ENCODE measurements at regions not wholly inside any gene's neighbourhood (a gene's known extent, or its start where the extent isn't known, plus 50 kb on each side); places are given as distances from the start of the nearest gene placed in this dataset.

- peaks cover 3% of the 10 kb centered on the region for H3K27me3 Mint-ChIP-seq (ENCODE audit: low read depth)
- H3K9me3 Mint-ChIP-seq (ENCODE audit: low read depth): no peaks in the 10 kb centered on the region
- peaks cover 10% of the 10 kb centered on the region for H3K4me1 Mint-ChIP-seq (ENCODE audit: low read depth)
- peak overlapping the region; percentile 36 for H3K27ac Mint-ChIP-seq (ENCODE audit: unreplicated experiment)
- no peaks in the 10 kb centered on the region for H3K36me3 Mint-ChIP-seq (ENCODE audit: low read depth)
- TF ChIP-seq CTCF (IDR thresholded peaks at IDR 0.05): no peak
- no peak for DNase-seq (ENCODE audit: low spot score)
- no peak overlapping the region for H3K4me3 Mint-ChIP-seq (ENCODE audit: unreplicated experiment)
Observed at GRCh38 chr11:45079075-45079444, 67.4 kb upstream of the PRDM11 start.

GRCh38 chr11:45079567-45079942 lies 66.9 kb upstream of the PRDM11 start:
- DNase-seq (ENCODE audit: low spot score): no peak
- TF ChIP-seq CTCF (IDR thresholded peaks at IDR 0.05): no peak
- H3K36me3 Mint-ChIP-seq (ENCODE audit: low read depth): no peaks in the 10 kb centered on the region
- H3K4me1 Mint-ChIP-seq (ENCODE audit: low read depth): peaks cover 10% of the 10 kb centered on the region
- no peak overlapping the region for H3K27ac Mint-ChIP-seq (ENCODE audit: unreplicated experiment)
- H3K9me3 Mint-ChIP-seq (ENCODE audit: low read depth): no peaks in the 10 kb centered on the region
- no peak overlapping the region for H3K4me3 Mint-ChIP-seq (ENCODE audit: unreplicated experiment)
- peaks cover 3% of the 10 kb centered on the region for H3K27me3 Mint-ChIP-seq (ENCODE audit: low read depth)

- DNase-seq (ENCODE audit: low spot score): no peak
- Mint-ChIP-seq H3K4me1 (ENCODE audit: low read depth) (peaks cover 10% of the 10 kb centered on the region), H3K9me3 (ENCODE audit: low read depth) (no peaks in the 10 kb centered on the region), H3K36me3 (ENCODE audit: low read depth) (no peaks in the 10 kb centered on the region), H3K27ac (ENCODE audit: unreplicated experiment) (no peak overlapping the region), H3K4me3 (ENCODE audit: unreplicated experiment) (no peak overlapping the region), H3K27me3 (ENCODE audit: low read depth) (no peaks in the 10 kb centered on the region)
- no peak for TF ChIP-seq CTCF (IDR thresholded peaks at IDR 0.05)
Observed at GRCh38 chr11:45079943-45080719, 66.3 kb upstream of the PRDM11 start.

- Mint-ChIP-seq H3K9me3 (ENCODE audit: low read depth) (no peaks in the 10 kb centered on the region), H3K36me3 (ENCODE audit: low read depth) (no peaks in the 10 kb centered on the region), H3K27ac (ENCODE audit: unreplicated experiment) (no peak overlapping the region), H3K27me3 (ENCODE audit: low read depth) (no peaks in the 10 kb centered on the region), H3K4me3 (ENCODE audit: unreplicated experiment) (no peak overlapping the region), H3K4me1 (ENCODE audit: low read depth) (peaks cover 27% of the 10 kb centered on the region)
- DNase-seq (ENCODE audit: low spot score): no peak
- TF ChIP-seq CTCF (IDR thresholded peaks at IDR 0.05): no peak
Observed at GRCh38 chr11:45082744-45083543, 63.5 kb upstream of the PRDM11 start.

- Mint-ChIP-seq H3K4me3 (ENCODE audit: unreplicated experiment) (no peak overlapping the region), H3K27me3 (ENCODE audit: low read depth) (no peaks in the 10 kb centered on the region), H3K27ac (ENCODE audit: unreplicated experiment) (no peak overlapping the region), H3K4me1 (ENCODE audit: low read depth) (peaks cover 34% of the 10 kb centered on the region), H3K36me3 (ENCODE audit: low read depth) (no peaks in the 10 kb centered on the region), H3K9me3 (ENCODE audit: low read depth) (no peaks in the 10 kb centered on the region)
- DNase-seq (ENCODE audit: low spot score): no peak
- peak; percentile 64 for TF ChIP-seq CTCF (IDR thresholded peaks at IDR 0.05)
Observed at GRCh38 chr11:45083544-45084087, 62.8 kb upstream of the PRDM11 start.
